Activated CD4-positive, alpha-beta T cell treated with anti-CD3 and anti-CD28 coated beads, Interleukin-2, amount 50 U/mL, for 1 hour (primary cell): ENCODE measurements at regions not wholly inside any gene's neighbourhood (a gene's known extent, or its start where the extent isn't known, plus 50 kb on each side); places are given as distances from the start of the nearest gene placed in this dataset.
"Not testable (repeated sequence)": the region's sequence is repeated elsewhere in the genome, so short reads cannot be mapped to it uniquely, and the experiment has no call there.

ENCODE experiments used
- DNase-seq: peaks from one replicate; pipeline ENCODE4 v3.0.0-alpha.2; 2020

- peak; percentile 54 for DNase-seq
Observed at GRCh38 chr2:113551637-113552318, 53.3 kb downstream of the FOXD4L1 start.

GRCh38 chr2:113559820-113560219 lies 61.4 kb downstream of the FOXD4L1 start:
- not testable (repeated sequence) for DNase-seq

- not testable (repeated sequence) for DNase-seq
Observed at GRCh38 chr2:113562662-113563061, 64.2 kb downstream of the FOXD4L1 start.

- DNase-seq = not testable (repeated sequence)
Observed at GRCh38 chr2:113566674-113567480, 60.2 kb upstream of the RABL2A start.

GRCh38 chr2:113567481-113567849 lies 59.6 kb upstream of the RABL2A start:
- not testable (repeated sequence) for DNase-seq

- not testable (repeated sequence) for DNase-seq
Observed at GRCh38 chr2:113568231-113568630, 58.8 kb upstream of the RABL2A start.

GRCh38 chr2:113570082-113570481 lies 57.0 kb upstream of the RABL2A start:
- not testable (repeated sequence) for DNase-seq

- DNase-seq = not testable (repeated sequence)
Observed at GRCh38 chr2:113570509-113571009, 56.5 kb upstream of the RABL2A start.

- DNase-seq = not testable (repeated sequence)
Observed at GRCh38 chr2:113571482-113572068, 55.5 kb upstream of the RABL2A start.

GRCh38 chr2:113575721-113576120 lies 51.3 kb upstream of the RABL2A start:
- not testable (repeated sequence) for DNase-seq

GRCh38 chr2:113576353-113576752 lies 50.7 kb upstream of the RABL2A start:
- DNase-seq = not testable (repeated sequence)
